Naive thymus-derived CD4-positive, alpha-beta T cell (primary cell): ENCODE measurements at regions not wholly inside any gene's neighbourhood (a gene's known extent, or its start where the extent isn't known, plus 50 kb on each side); places are given as distances from the start of the nearest gene placed in this dataset.

Source experiments
- ATAC-seq: fragments of 150-1000 bp; cut with Tn5 transposase; 2 replicates; pipeline ENCODE4 v1.10.0; 2021; ENCODE audit warnings: mild to moderate bottlenecking, moderate library complexity
- CTCF ChIA-PET: fragments of 350-600 bp; sonication (Branson Sonifier 250); formaldehyde crosslinking; loops from one replicate; lab custom pipeline; 2021; ENCODE audit warnings: antibody characterized with exemption; lab: Charles Lee
- POLR2A ChIA-PET: fragments of 350-600 bp; sonication (Branson Sonifier 250); formaldehyde crosslinking; loops from one replicate; lab custom pipeline; 2021; ENCODE audit warnings: antibody characterized with exemption, inconsistent platforms; lab: Charles Lee
- DNase-seq, 9 donors: peaks; one replicate each; pipeline versions ENCODE4 v3.0.0 to v3.0.0-alpha.2; 2020 to 2022; ENCODE audit warnings: mixed read lengths in 1 of 9
- H3K27ac ChIP-seq: one replicate; pipeline ENCODE4 v1.7.0; 2013; ENCODE audit warnings: mild to moderate bottlenecking, low read depth, low read length, moderate library complexity
- H3K27me3 ChIP-seq, 2 donors: one replicate each; pipeline ENCODE4 v1.7.0; 2013; ENCODE audit warnings: low read length in 2 of 2, mild to moderate bottlenecking in 2 of 2, moderate library complexity in 2 of 2; ENCODE audit not compliant: control insufficient read depth in 2 of 2, insufficient read depth in 2 of 2
- H3K36me3 ChIP-seq, 3 experiments: 1 replicate in 2 of 3; 2 replicates in 1 of 3; pipeline ENCODE4 v1.7.0; 2013; ENCODE audit warnings: low read length in 3 of 3, mild to moderate bottlenecking in 3 of 3, moderate library complexity in 1 of 3; ENCODE audit not compliant: insufficient read depth in 3 of 3, control insufficient read depth in 2 of 3
- H3K4me1 ChIP-seq, 2 donors: one replicate each; pipeline ENCODE4 v1.7.0; 2013; ENCODE audit warnings: low read length in 2 of 2, mild to moderate bottlenecking in 2 of 2, moderate library complexity in 1 of 2; ENCODE audit not compliant: control insufficient read depth in 2 of 2, insufficient read depth in 2 of 2
- H3K4me3 ChIP-seq: 2 replicates; pipeline ENCODE4 v1.7.0; 2013; ENCODE audit warnings: mild to moderate bottlenecking, low read length
- H3K9me3 ChIP-seq, 3 experiments: 1 replicate in 2 of 3; 2 replicates in 1 of 3; pipeline ENCODE4 v1.7.0; 2013; ENCODE audit warnings: low read length in 3 of 3; ENCODE audit not compliant: control insufficient read depth in 2 of 3
- H3K27ac Mint-ChIP-seq, 9 donors: one replicate each; pipeline ENCODE4 v1.8.0; 2020 to 2022; ENCODE audit warnings: mixed read lengths in 9 of 9, mild to moderate bottlenecking in 8 of 9, moderate library complexity in 5 of 9, inconsistent platforms in 2 of 9
- H3K27me3 Mint-ChIP-seq, 5 donors: one replicate each; pipeline ENCODE4 v1.8.0; 2021 to 2022; ENCODE audit warnings: mixed read lengths in 5 of 5, mild to moderate bottlenecking in 1 of 5
- H3K36me3 Mint-ChIP-seq, 5 donors: one replicate each; pipeline ENCODE4 v1.8.0; 2020 to 2022; ENCODE audit warnings: mixed read lengths in 5 of 5, mild to moderate bottlenecking in 3 of 5, inconsistent platforms in 1 of 5
- H3K4me1 Mint-ChIP-seq, 7 donors: one replicate each; pipeline ENCODE4 v1.8.0; 2020 to 2022; ENCODE audit warnings: mixed read lengths in 7 of 7, mild to moderate bottlenecking in 3 of 7, inconsistent platforms in 1 of 7
- H3K4me3 Mint-ChIP-seq, 10 donors: one replicate each; pipeline ENCODE4 v1.8.0; 2020 to 2022; ENCODE audit warnings: mild to moderate bottlenecking in 10 of 10, mixed read lengths in 10 of 10, moderate library complexity in 6 of 10, inconsistent platforms in 2 of 10
- H3K9me3 Mint-ChIP-seq, 11 donors: one replicate each; pipeline ENCODE4 v1.8.0; 2020 to 2022; ENCODE audit warnings: mixed read lengths in 11 of 11, mild to moderate bottlenecking in 4 of 11, inconsistent platforms in 1 of 11, moderate library complexity in 1 of 11
- intact Hi-C, 2 donors: fragments of 100-400 bp; cut with micrococcal nuclease; formaldehyde crosslinking; loops; one replicate each; pipeline ENCODE4 v1.15.1; 2023

DNA sequence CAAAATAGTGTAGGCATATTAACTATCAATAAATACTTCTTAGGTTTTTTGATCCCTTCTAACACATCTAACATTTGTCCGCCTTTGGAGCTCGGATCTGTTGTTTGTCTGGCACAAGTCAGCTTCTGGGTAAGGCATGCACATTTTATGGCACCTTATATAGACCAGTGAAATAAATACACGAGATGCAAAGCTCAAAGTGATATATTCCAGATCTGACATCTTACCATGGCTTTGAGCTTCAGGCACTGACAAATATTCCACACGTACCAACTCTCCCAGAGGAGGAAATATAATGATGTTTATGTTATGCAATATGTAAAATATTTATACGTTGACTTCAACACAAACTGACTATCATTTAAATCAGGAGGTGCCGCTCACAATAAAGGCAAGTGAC, 430.1 kb upstream of the SMIM21 start:
- no peaks in the 10 kb centered on the region for H3K9me3 ChIP-seq
- H3K27me3 Mint-ChIP-seq, result peaks cover 0 to 57% (median 35%) of the 10 kb centered on the region in 5 donors
- ChIA-PET CTCF (no interaction called here), POLR2A (no interaction called here)
- H3K4me1 Mint-ChIP-seq, result no peaks in the 10 kb centered on the region
- no peak for DNase-seq
- no peak overlapping the region for H3K27ac ChIP-seq
- H3K9me3 Mint-ChIP-seq, result peaks cover 0 to 10% (median 2%) of the 10 kb centered on the region in 11 donors
- H3K36me3 ChIP-seq, result no peaks in the 10 kb centered on the region
- intact Hi-C loops, result no loop called here
- H3K4me3 ChIP-seq, result no peak overlapping the region
- H3K36me3 Mint-ChIP-seq, result peaks cover 0 to 10% (median 0%) of the 10 kb centered on the region in 5 donors
- no peak overlapping the region for H3K27ac Mint-ChIP-seq
- H3K27me3 ChIP-seq, result no peaks in the 10 kb centered on the region
- no peak overlapping the region for H3K4me3 Mint-ChIP-seq
- H3K4me1 ChIP-seq, result no peaks in the 10 kb centered on the region
- ATAC-seq, result no peak

DNA sequence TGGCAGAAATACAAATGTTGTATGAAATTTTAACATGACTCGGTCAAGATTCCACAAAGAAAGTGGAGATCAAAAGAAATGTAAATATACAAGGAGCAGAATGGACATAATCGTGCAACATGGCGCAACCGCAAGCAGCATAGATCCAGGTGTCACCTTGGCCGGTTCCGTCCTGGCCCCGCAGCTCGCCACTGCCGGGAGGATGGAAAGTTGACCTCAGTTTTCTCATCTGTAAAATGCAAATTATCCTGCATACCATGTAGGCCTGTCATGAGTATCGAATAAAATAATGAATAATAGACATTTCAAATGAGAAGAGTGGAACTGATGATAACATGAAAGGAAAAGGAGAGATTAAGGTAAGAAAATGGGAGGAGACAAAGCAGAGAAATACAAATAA, 427.3 kb upstream of the SMIM21 start:
- ATAC-seq, result no peak
- Histone ChIP-seq H3K36me3 (no peaks in the 10 kb centered on the region), H3K4me3 (no peak overlapping the region), H3K4me1 (no peaks in the 10 kb centered on the region), H3K27me3 (no peaks in the 10 kb centered on the region), H3K27ac (no peak overlapping the region), H3K9me3 (no peaks in the 10 kb centered on the region)
- POLR2A ChIA-PET, result no interaction called here
- Mint-ChIP-seq H3K27me3 (peaks cover 0 to 29% (median 12%) of the 10 kb centered on the region in 5 donors), H3K4me3 (no peak overlapping the region), H3K9me3 (peaks cover 0 to 4% (median 0%) of the 10 kb centered on the region in 11 donors), H3K36me3 (peaks cover 0 to 3% (median 0%) of the 10 kb centered on the region in 5 donors), H3K4me1 (no peaks in the 10 kb centered on the region), H3K27ac (no peak overlapping the region)
- DNase-seq, result no peak
- intact Hi-C loops, result no loop called here
- CTCF ChIA-PET, result no interaction called here

DNA sequence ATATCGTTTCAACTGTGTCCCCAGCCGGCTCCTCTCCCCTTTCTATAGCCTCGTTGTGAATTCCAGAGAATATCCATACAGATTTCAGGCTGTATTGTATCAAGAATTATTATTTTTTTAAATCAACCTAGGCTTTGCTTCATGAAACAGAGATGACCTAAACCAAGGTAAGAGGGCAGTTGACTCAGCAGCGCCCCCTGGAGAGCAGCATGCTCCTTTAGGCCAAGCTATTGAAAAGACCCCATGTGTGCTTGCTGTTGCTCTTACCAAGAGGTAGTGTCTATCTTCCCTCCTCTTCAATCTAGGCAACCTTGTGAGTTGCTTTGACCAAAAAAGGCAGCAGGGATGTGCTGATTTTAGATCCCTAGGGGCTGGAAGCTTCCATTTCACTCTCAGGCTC, 426.7 kb upstream of the SMIM21 start:
- ChIA-PET POLR2A (no interaction called here), CTCF (no interaction called here)
- no peak overlapping the region for H3K4me3 ChIP-seq
- no peak overlapping the region for H3K27ac ChIP-seq
- H3K36me3 ChIP-seq, result no peaks in the 10 kb centered on the region
- Mint-ChIP-seq H3K27me3 (peaks cover 0 to 23% (median 6%) of the 10 kb centered on the region in 5 donors), H3K27ac (no peak overlapping the region), H3K4me1 (no peaks in the 10 kb centered on the region), H3K4me3 (no peak overlapping the region), H3K9me3 (no peaks in the 10 kb centered on the region), H3K36me3 (no peaks in the 10 kb centered on the region)
- H3K4me1 ChIP-seq, result no peaks in the 10 kb centered on the region
- DNase-seq (no peak), ATAC-seq (no peak)
- H3K9me3 ChIP-seq, result no peaks in the 10 kb centered on the region
- intact Hi-C loops, result no loop called here
- H3K27me3 ChIP-seq, result no peaks in the 10 kb centered on the region

DNA sequence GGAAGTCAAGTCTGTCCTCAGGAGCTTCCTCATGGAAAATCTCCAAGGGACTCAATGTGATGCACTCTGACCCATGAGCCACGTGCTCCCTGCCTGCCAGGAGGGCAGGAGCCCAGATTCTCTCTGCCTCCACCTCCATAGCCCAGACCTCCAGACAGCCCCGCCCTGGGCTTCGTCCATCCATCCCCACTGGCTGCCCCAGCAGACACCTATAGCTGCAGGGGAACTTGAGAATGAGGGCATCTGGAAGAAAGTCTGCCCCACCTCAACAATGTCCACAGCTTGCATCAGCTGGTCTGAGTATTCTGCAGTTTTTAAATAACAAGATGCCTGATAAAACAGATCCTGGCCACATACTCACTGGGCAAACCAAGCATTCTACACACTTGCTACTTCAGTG, 418.8 kb upstream of the SMIM21 start:
- ChIA-PET CTCF (no interaction called here), POLR2A (no interaction called here)
- intact Hi-C loops, result no loop called here
- no peaks in the 10 kb centered on the region for H3K9me3 ChIP-seq
- H3K27ac ChIP-seq, result no peak overlapping the region
- H3K27ac Mint-ChIP-seq, result no peak overlapping the region
- peaks cover 0 to 8% (median 0%) of the 10 kb centered on the region in 11 donors for H3K9me3 Mint-ChIP-seq
- H3K4me1 ChIP-seq, result no peaks in the 10 kb centered on the region
- no peaks in the 10 kb centered on the region for H3K4me1 Mint-ChIP-seq
- peaks cover 0 to 21% (median 7%) of the 10 kb centered on the region in 5 donors for H3K27me3 Mint-ChIP-seq
- H3K36me3 ChIP-seq, result no peaks in the 10 kb centered on the region
- H3K4me3 Mint-ChIP-seq, result no peak overlapping the region
- no peaks in the 10 kb centered on the region for H3K27me3 ChIP-seq
- no peaks in the 10 kb centered on the region for H3K36me3 Mint-ChIP-seq
- H3K4me3 ChIP-seq, result no peak overlapping the region
- ATAC-seq, result no peak
- no peak for DNase-seq

DNA sequence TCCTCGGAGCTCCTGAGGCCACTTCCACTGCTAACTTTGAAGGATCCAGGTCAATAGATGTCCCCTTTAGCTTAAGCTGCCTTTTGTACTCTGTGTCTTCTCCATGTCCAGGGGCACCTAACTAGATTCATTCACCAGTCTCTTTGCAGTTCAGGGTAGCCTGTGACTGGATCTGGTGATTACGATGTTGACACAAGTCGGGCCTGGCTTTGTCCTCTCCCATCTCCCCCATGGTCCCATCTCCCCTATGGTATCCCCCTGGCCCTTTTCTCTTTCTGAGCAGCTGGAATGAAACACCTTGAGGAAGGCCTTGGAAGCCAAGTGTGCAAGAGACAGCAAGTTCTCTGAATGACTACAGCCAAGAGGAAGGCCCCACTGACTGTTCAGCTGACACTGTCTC, 417.9 kb upstream of the SMIM21 start:
- Histone ChIP-seq H3K4me1 (no peaks in the 10 kb centered on the region), H3K4me3 (no peak overlapping the region), H3K9me3 (no peaks in the 10 kb centered on the region), H3K27ac (no peak overlapping the region), H3K36me3 (no peaks in the 10 kb centered on the region), H3K27me3 (no peaks in the 10 kb centered on the region)
- DNase-seq, result no peak
- intact Hi-C loops, result no loop called here
- peaks cover 0 to 21% (median 7%) of the 10 kb centered on the region in 5 donors for H3K27me3 Mint-ChIP-seq
- H3K9me3 Mint-ChIP-seq, result peaks cover 0 to 8% (median under 1%) of the 10 kb centered on the region in 11 donors
- no peak overlapping the region for H3K4me3 Mint-ChIP-seq
- peaks cover 0 to 1% (median 0%) of the 10 kb centered on the region in 5 donors for H3K36me3 Mint-ChIP-seq
- H3K4me1 Mint-ChIP-seq, result no peaks in the 10 kb centered on the region
- no peak overlapping the region for H3K27ac Mint-ChIP-seq
- POLR2A ChIA-PET, result no interaction called here
- no peak for ATAC-seq
- CTCF ChIA-PET, result no interaction called here

DNA sequence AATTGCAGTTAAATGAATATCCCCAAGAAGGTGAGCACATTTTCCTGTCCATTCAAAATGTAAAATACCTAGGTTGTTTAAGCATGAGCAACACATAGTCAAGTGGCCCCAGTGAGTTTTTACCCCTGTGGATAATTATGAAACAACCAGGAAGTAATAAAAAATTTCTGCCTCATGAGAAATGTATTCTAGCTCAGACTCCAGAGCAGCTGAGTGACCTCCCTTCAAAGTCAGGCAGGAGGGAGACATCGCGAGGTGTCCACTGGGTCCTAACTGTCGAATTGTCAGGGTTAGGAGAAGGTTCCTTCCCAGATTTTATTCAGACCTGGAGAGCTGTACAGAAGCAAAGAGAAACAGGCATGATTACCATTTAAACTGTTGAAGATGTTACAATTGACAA, 416.6 kb upstream of the SMIM21 start:
- H3K36me3 Mint-ChIP-seq, result peaks cover 0 to 3% (median 0%) of the 10 kb centered on the region in 5 donors
- Histone ChIP-seq H3K4me1 (no peaks in the 10 kb centered on the region), H3K27ac (no peak overlapping the region), H3K9me3 (no peaks in the 10 kb centered on the region), H3K27me3 (no peaks in the 10 kb centered on the region), H3K36me3 (no peaks in the 10 kb centered on the region), H3K4me3 (no peak overlapping the region)
- POLR2A ChIA-PET, result no interaction called here
- ATAC-seq (no peak), DNase-seq (no peak)
- H3K9me3 Mint-ChIP-seq, result peaks cover 0 to 8% (median 2%) of the 10 kb centered on the region in 11 donors
- intact Hi-C loops, result no loop called here
- H3K27ac Mint-ChIP-seq, result no peak overlapping the region
- no peaks in the 10 kb centered on the region for H3K4me1 Mint-ChIP-seq
- H3K4me3 Mint-ChIP-seq, result no peak overlapping the region
- H3K27me3 Mint-ChIP-seq, result peaks cover 0 to 21% (median 7%) of the 10 kb centered on the region in 5 donors
- CTCF ChIA-PET, result no interaction called here

DNA sequence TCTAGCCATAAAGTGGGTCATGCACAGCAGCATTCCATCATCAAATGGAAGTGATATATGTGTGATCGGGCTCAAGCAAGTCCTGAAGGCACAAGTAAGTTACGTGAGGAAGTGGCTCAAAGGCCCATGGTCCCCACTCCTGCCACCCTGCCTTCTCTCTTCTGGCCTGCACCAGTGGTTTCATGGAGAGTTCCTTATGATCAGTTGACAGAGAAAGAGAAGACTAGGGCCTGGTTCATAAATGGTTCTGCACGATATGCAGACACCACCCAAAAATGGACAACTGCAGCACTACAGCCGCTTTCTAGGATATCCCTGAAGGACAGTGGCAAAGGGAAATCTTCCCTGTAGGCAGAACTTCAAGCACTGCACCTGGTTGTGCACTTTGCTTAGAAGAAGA, 412.6 kb upstream of the SMIM21 start:
- ATAC-seq (no peak), DNase-seq (no peak)
- Mint-ChIP-seq H3K36me3 (peaks cover 0 to 3% (median 0%) of the 10 kb centered on the region in 5 donors), H3K9me3 (peaks cover 0 to 3% (median 0%) of the 10 kb centered on the region in 11 donors), H3K4me1 (no peaks in the 10 kb centered on the region), H3K4me3 (no peak overlapping the region), H3K27ac (no peak overlapping the region), H3K27me3 (peaks cover 0 to 26% (median 21%) of the 10 kb centered on the region in 5 donors)
- intact Hi-C loops, result no loop called here
- no peak overlapping the region for H3K4me3 ChIP-seq
- H3K36me3 ChIP-seq, result no peaks in the 10 kb centered on the region
- CTCF ChIA-PET, result no interaction called here
- H3K27ac ChIP-seq, result no peak overlapping the region
- H3K4me1 ChIP-seq, result no peaks in the 10 kb centered on the region
- H3K27me3 ChIP-seq, result no peaks in the 10 kb centered on the region
- no peaks in the 10 kb centered on the region for H3K9me3 ChIP-seq
- POLR2A ChIA-PET, result no interaction called here
